ENCODE measurements at regions not wholly inside any gene's neighbourhood (a gene's known extent, or its start where the extent isn't known, plus 50 kb on each side); places are given as distances from the start of the nearest gene placed in this dataset.

- Histone ChIP-seq H4K20me1 (replicated peaks; ENCODE audit: control insufficient read depth, extremely low read depth, insufficient read depth, low read length) (no peaks in the 10 kb centered on the region), H3K79me2 (ENCODE audit: control insufficient read depth, insufficient read depth, low read length) (no peaks in the 10 kb centered on the region), H3K4me1 (ENCODE audit: control insufficient read depth, extremely low read depth, insufficient read depth, low read length) (no peaks in the 10 kb centered on the region), H3K9me1 (replicated peaks; ENCODE audit: control insufficient read depth, extremely low read depth, insufficient read depth, low read length) (no peaks in the 10 kb centered on the region), H3K9ac (replicated peaks; ENCODE audit: extremely low read depth, insufficient read depth, low read length) (no peak overlapping the region), H3K27ac (ENCODE audit: insufficient read depth, low read depth, low read length) (no peak overlapping the region), H2AFZ (ENCODE audit: low read depth, low read length) (no peak overlapping the region), H3K9me3 (replicated peaks; ENCODE audit: control insufficient read depth, insufficient read depth, low read length) (peaks cover 4% of the 10 kb centered on the region), H3K4me2 (ENCODE audit: insufficient read depth, low read length) (no peak overlapping the region), H3K4me3 (replicated peaks in 1 of 3; ENCODE audit: insufficient read depth in 1 of 3, low read depth in 1 of 3, low read length in 3 of 3) (no peak overlapping the region), H3K27me3 (ENCODE audit: control insufficient read depth in 2 of 2, insufficient read depth in 2 of 2, low read length in 2 of 2) (no peaks in the 10 kb centered on the region), H3K36me3 (ENCODE audit: control insufficient read depth in 2 of 2, extremely low read depth in 1 of 2, insufficient read depth in 2 of 2, low read length in 2 of 2) (no peaks in the 10 kb centered on the region)
- dilution Hi-C loops (cut with MboI; ENCODE audit: extremely low pct_ligation_motif_present, low sequenced_read_pairs) = no loop called here
- ChIA-PET POLR2A (no interaction called here), CTCF (no interaction called here)
- FAIRE-seq = no peak
- no peak for TF ChIP-seq GATA2 (IDR thresholded peaks at IDR 0.05; ENCODE audit: insufficient read depth, insufficient read length, low read depth, low read length)
- no peak for TF ChIP-seq FOS (IDR thresholded peaks at IDR 0.05; ENCODE audit: borderline replicate concordance, insufficient read depth, low read length)
- TF ChIP-seq JUN (IDR thresholded peaks at IDR 0.05; ENCODE audit: borderline replicate concordance, insufficient read depth, insufficient read length, low read depth) = no peak
- TF ChIP-seq POLR2AphosphoS5 (IDR thresholded peaks at IDR 0.05; ENCODE audit: insufficient read depth, low read depth, low read length) = no peak
- no peak for TF ChIP-seq MAX (IDR thresholded peaks at IDR 0.05; ENCODE audit: insufficient read depth, insufficient read length)
- TF ChIP-seq MYC (IDR thresholded peaks at IDR 0.05; ENCODE audit: low read depth, low read length) = no peak
- no peak for TF ChIP-seq EZH2 (IDR thresholded peaks at IDR 0.05; ENCODE audit: borderline replicate concordance, low read depth, low read length, severe bottlenecking)
- no peak for TF ChIP-seq CTCF (IDR thresholded peaks at IDR 0.05; ENCODE audit: extremely low read depth in 1 of 2, insufficient read depth in 1 of 2, low read depth in 1 of 2, low read length in 2 of 2)
- TF ChIP-seq POLR2A (IDR thresholded peaks at IDR 0.05; ENCODE audit: low read depth, low read length) = no peak
- BruUV-seq (replicated peaks) = no TSS peak
- intact Hi-C loops (cut with micrococcal nuclease) = no loop called here
- DNase-seq (ENCODE audit: low read depth, low spot score) = no peak
Measured at GRCh38 chr16:5762362-5762761, 664.8 kb upstream of the EEF2KMT start.
